ENCODE measurements at regions not wholly inside any gene's neighbourhood (a gene's known extent, or its start where the extent isn't known, plus 50 kb on each side); places are given as distances from the start of the nearest gene placed in this dataset.
"Not testable (repeated sequence)": the region's sequence is repeated elsewhere in the genome, so short reads cannot be mapped to it uniquely, and the experiment has no call there.

GRCh38 chr9:101858026-101858425, 119.6 kb upstream of the GRIN3A start:
- Mint-ChIP-seq H3K27ac (no peak overlapping the region), H3K27me3 (no peaks in the 10 kb centered on the region), H3K4me1 (no peaks in the 10 kb centered on the region), H3K36me3 (no peaks in the 10 kb centered on the region), H3K4me3 (no peak overlapping the region), H3K9me3 (peaks cover 0 to 9% (median 5%) of the 10 kb centered on the region in 5 donors)
- DNase-seq: no peak
- ChIA-PET POLR2A (no interaction called here), CTCF (no interaction called here)
- Histone ChIP-seq H3K9me3 (ENCODE audit: low read length) (no peaks in the 10 kb centered on the region), H3K27me3 (ENCODE audit: insufficient read depth, low read length, poor library complexity, severe bottlenecking) (no peaks in the 10 kb centered on the region), H3K4me1 (ENCODE audit: insufficient read depth, low read length) (no peaks in the 10 kb centered on the region), H3K36me3 (ENCODE audit: insufficient read depth, low read length) (no peaks in the 10 kb centered on the region), H3K4me3 (ENCODE audit: low read length) (no peak overlapping the region), H3K27ac (ENCODE audit: low read depth, low read length) (no peak overlapping the region)

- no peaks in the 10 kb centered on the region for H3K36me3 Mint-ChIP-seq
- H3K4me1 ChIP-seq (ENCODE audit: insufficient read depth, low read length): no peaks in the 10 kb centered on the region
- H3K27me3 Mint-ChIP-seq: peaks cover 0 to 1% of the 10 kb centered on the region in 2 donors
- no peaks in the 10 kb centered on the region for H3K27me3 ChIP-seq (ENCODE audit: insufficient read depth, low read length, poor library complexity, severe bottlenecking)
- ChIA-PET CTCF (no interaction called here), POLR2A (no interaction called here)
- no peak overlapping the region for H3K4me3 ChIP-seq (ENCODE audit: low read length)
- no peak for DNase-seq
- no peaks in the 10 kb centered on the region for H3K4me1 Mint-ChIP-seq
- H3K4me3 Mint-ChIP-seq: no peak overlapping the region
- no peak overlapping the region for H3K27ac Mint-ChIP-seq
- no peak overlapping the region for H3K27ac ChIP-seq (ENCODE audit: low read depth, low read length)
- no peaks in the 10 kb centered on the region for H3K36me3 ChIP-seq (ENCODE audit: insufficient read depth, low read length)
- no peaks in the 10 kb centered on the region for H3K9me3 ChIP-seq (ENCODE audit: low read length)
- H3K9me3 Mint-ChIP-seq: peaks cover 0 to 7% (median 0%) of the 10 kb centered on the region in 5 donors
Observed at GRCh38 chr9:101849102-101849707, 110.8 kb upstream of the GRIN3A start.

- Histone ChIP-seq H3K27ac (ENCODE audit: low read depth, low read length) (no peak overlapping the region), H3K9me3 (ENCODE audit: low read length) (no peaks in the 10 kb centered on the region), H3K36me3 (ENCODE audit: insufficient read depth, low read length) (no peaks in the 10 kb centered on the region), H3K4me3 (ENCODE audit: low read length) (no peak overlapping the region), H3K4me1 (ENCODE audit: insufficient read depth, low read length) (no peaks in the 10 kb centered on the region), H3K27me3 (ENCODE audit: insufficient read depth, low read length, poor library complexity, severe bottlenecking) (no peaks in the 10 kb centered on the region)
- no peak overlapping the region for H3K4me3 Mint-ChIP-seq
- H3K27ac Mint-ChIP-seq: no peak overlapping the region
- CTCF ChIA-PET: no interaction called here
- peaks cover 0 to 7% (median 0%) of the 10 kb centered on the region in 5 donors for H3K9me3 Mint-ChIP-seq
- peaks cover 0 to 1% of the 10 kb centered on the region in 2 donors for H3K27me3 Mint-ChIP-seq
- H3K4me1 Mint-ChIP-seq: no peaks in the 10 kb centered on the region
- POLR2A ChIA-PET: no interaction called here
- DNase-seq: no peak
- no peaks in the 10 kb centered on the region for H3K36me3 Mint-ChIP-seq
Observed at GRCh38 chr9:101848485-101848919, 110.1 kb upstream of the GRIN3A start.

- CTCF ChIA-PET: no interaction called here
- no peaks in the 10 kb centered on the region for H3K27me3 ChIP-seq (ENCODE audit: insufficient read depth, low read length, poor library complexity, severe bottlenecking)
Observed at GRCh38 chr9:101846161-101846560, 107.7 kb upstream of the GRIN3A start.

GRCh38 chr9:101840694-101841188, 102.3 kb upstream of the GRIN3A start:
- no peaks in the 10 kb centered on the region for H3K4me1 Mint-ChIP-seq
- H3K27ac Mint-ChIP-seq: no peak overlapping the region
- Histone ChIP-seq H3K9me3 (ENCODE audit: low read length) (no peaks in the 10 kb centered on the region), H3K4me3 (ENCODE audit: low read length) (no peak overlapping the region), H3K4me1 (ENCODE audit: insufficient read depth, low read length) (no peaks in the 10 kb centered on the region), H3K27me3 (ENCODE audit: insufficient read depth, low read length, poor library complexity, severe bottlenecking) (no peaks in the 10 kb centered on the region), H3K36me3 (ENCODE audit: insufficient read depth, low read length) (no peaks in the 10 kb centered on the region), H3K27ac (ENCODE audit: low read depth, low read length) (no peak overlapping the region)
- H3K27me3 Mint-ChIP-seq: no peaks in the 10 kb centered on the region
- peaks cover 0 to 9% (median 9%) of the 10 kb centered on the region in 5 donors for H3K9me3 Mint-ChIP-seq
- no peak overlapping the region for H3K4me3 Mint-ChIP-seq
- CTCF ChIA-PET: no interaction called here
- no peaks in the 10 kb centered on the region for H3K36me3 Mint-ChIP-seq
- no peak for DNase-seq
- POLR2A ChIA-PET: no interaction called here

More at GRCh38 chr9:101846161-101846560, 107.7 kb upstream of the GRIN3A start:
- H3K4me1 ChIP-seq (ENCODE audit: insufficient read depth, low read length): no peaks in the 10 kb centered on the region
- no peak overlapping the region for H3K27ac ChIP-seq (ENCODE audit: low read depth, low read length)
- H3K9me3 Mint-ChIP-seq: peaks cover 0 to 2% (median 0%) of the 10 kb centered on the region in 5 donors
- DNase-seq: no peak
- no peaks in the 10 kb centered on the region for H3K4me1 Mint-ChIP-seq
- POLR2A ChIA-PET: no interaction called here
- no peaks in the 10 kb centered on the region for H3K27me3 Mint-ChIP-seq
- no peaks in the 10 kb centered on the region for H3K36me3 ChIP-seq (ENCODE audit: insufficient read depth, low read length)
- no peak overlapping the region for H3K4me3 Mint-ChIP-seq
- no peaks in the 10 kb centered on the region for H3K9me3 ChIP-seq (ENCODE audit: low read length)
- H3K4me3 ChIP-seq (ENCODE audit: low read length): no peak overlapping the region
- no peaks in the 10 kb centered on the region for H3K36me3 Mint-ChIP-seq
- no peak overlapping the region for H3K27ac Mint-ChIP-seq

- POLR2A ChIA-PET; H3K27ac ChIP-seq (ENCODE audit: low read depth, low read length); H3K4me1 ChIP-seq (ENCODE audit: insufficient read depth, low read length); H3K36me3 ChIP-seq (ENCODE audit: insufficient read depth, low read length); H3K4me3 Mint-ChIP-seq; H3K4me3 ChIP-seq (ENCODE audit: low read length); DNase-seq; H3K36me3 Mint-ChIP-seq; CTCF ChIA-PET; H3K27ac Mint-ChIP-seq; H3K9me3 ChIP-seq (ENCODE audit: low read length); H3K27me3 Mint-ChIP-seq; H3K27me3 ChIP-seq (ENCODE audit: insufficient read depth, low read length, poor library complexity, severe bottlenecking); H3K4me1 Mint-ChIP-seq: not testable (repeated sequence)
- peaks cover 0 to 13% (median 9%) of the 10 kb centered on the region in 5 donors for H3K9me3 Mint-ChIP-seq
Observed at GRCh38 chr9:101838988-101839387, 100.5 kb upstream of the GRIN3A start.

- no peaks in the 10 kb centered on the region for H3K36me3 ChIP-seq (ENCODE audit: insufficient read depth, low read length)
- Mint-ChIP-seq H3K9me3 (peaks cover 2 to 16% (median 9%) of the 10 kb centered on the region in 5 donors), H3K27me3 (no peaks in the 10 kb centered on the region), H3K4me3 (no peak overlapping the region), H3K4me1 (no peaks in the 10 kb centered on the region), H3K36me3 (no peaks in the 10 kb centered on the region), H3K27ac (no peak overlapping the region)
- H3K27ac ChIP-seq (ENCODE audit: low read depth, low read length): no peak overlapping the region
- H3K9me3 ChIP-seq (ENCODE audit: low read length): no peaks in the 10 kb centered on the region
- ChIA-PET POLR2A (no interaction called here), CTCF (no interaction called here)
- H3K4me1 ChIP-seq (ENCODE audit: insufficient read depth, low read length): no peaks in the 10 kb centered on the region
- no peak for DNase-seq
- no peaks in the 10 kb centered on the region for H3K27me3 ChIP-seq (ENCODE audit: insufficient read depth, low read length, poor library complexity, severe bottlenecking)
- no peak overlapping the region for H3K4me3 ChIP-seq (ENCODE audit: low read length)
Observed at GRCh38 chr9:101836021-101836420, 97.6 kb upstream of the GRIN3A start.

GRCh38 chr9:101832486-101832885, 94.0 kb upstream of the GRIN3A start:
- ChIA-PET CTCF (no interaction called here), POLR2A (no interaction called here)
- Mint-ChIP-seq H3K27ac (no peak overlapping the region), H3K27me3 (no peaks in the 10 kb centered on the region), H3K36me3 (no peaks in the 10 kb centered on the region), H3K9me3 (peaks cover 2 to 13% (median 5%) of the 10 kb centered on the region in 5 donors), H3K4me1 (no peaks in the 10 kb centered on the region), H3K4me3 (no peak overlapping the region)
- H3K4me3 ChIP-seq (ENCODE audit: low read length): no peak overlapping the region
- no peaks in the 10 kb centered on the region for H3K36me3 ChIP-seq (ENCODE audit: insufficient read depth, low read length)
- no peaks in the 10 kb centered on the region for H3K4me1 ChIP-seq (ENCODE audit: insufficient read depth, low read length)
- no peaks in the 10 kb centered on the region for H3K9me3 ChIP-seq (ENCODE audit: low read length)
- no peaks in the 10 kb centered on the region for H3K27me3 ChIP-seq (ENCODE audit: insufficient read depth, low read length, poor library complexity, severe bottlenecking)
- H3K27ac ChIP-seq (ENCODE audit: low read depth, low read length): no peak overlapping the region
- DNase-seq: no peak

Data from CD8-positive, alpha-beta memory T cell (primary cell).